Gastrocnemius medialis (tissue), 4 donors: ENCODE measurements at regions not wholly inside any gene's neighbourhood (a gene's known extent, or its start where the extent isn't known, plus 50 kb on each side); places are given as distances from the start of the nearest gene placed in this dataset.

ENCODE experiments used
- POLR2A ChIP-seq, 2 donors: fragments of 450-650 bp; IDR thresholded peaks; one replicate each; pipeline ENCODE4 v1.6.1; 2017; ENCODE audit warnings: antibody characterized with exemption in 2 of 2, mild to moderate bottlenecking in 2 of 2, moderate library complexity in 2 of 2
- TF ChIP-seq, protein P1 (sequence below), 5 experiments: fragments of 450-650 bp in 3 of 5; fragments of 200-600 bp in 2 of 5; sonication (generic) in 2 of 5; IDR thresholded peaks in 4 of 5; conservative IDR thresholded peaks in 1 of 5; 1 replicate in 4 of 5; 2 replicates in 1 of 5; pipeline ENCODE4 v1.5.1; 2016 to 2019; ENCODE audit warnings: antibody characterized with exemption in 5 of 5, mild to moderate bottlenecking in 3 of 5, moderate library complexity in 3 of 5

DNA sequence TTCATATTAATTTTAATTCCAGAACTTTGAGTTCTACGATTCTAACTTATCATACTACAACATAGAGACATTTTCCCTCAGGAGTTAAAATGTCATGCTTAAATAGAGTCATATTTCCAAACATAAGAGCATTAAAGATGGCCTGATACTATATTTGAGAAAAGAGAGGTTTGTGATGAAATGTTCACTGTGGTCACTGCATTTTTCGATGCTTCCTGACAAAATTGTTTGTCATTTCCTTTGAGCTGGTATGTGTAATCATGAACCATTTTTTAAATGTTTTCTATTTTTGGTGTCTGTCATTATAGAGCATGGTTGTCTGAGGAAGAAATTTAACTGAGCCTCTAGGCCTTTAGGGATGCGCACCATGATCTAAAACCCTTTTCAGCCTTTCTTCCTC, 721.4 kb upstream of the NR2F2 start:
- TF ChIP-seq, protein P1, sequence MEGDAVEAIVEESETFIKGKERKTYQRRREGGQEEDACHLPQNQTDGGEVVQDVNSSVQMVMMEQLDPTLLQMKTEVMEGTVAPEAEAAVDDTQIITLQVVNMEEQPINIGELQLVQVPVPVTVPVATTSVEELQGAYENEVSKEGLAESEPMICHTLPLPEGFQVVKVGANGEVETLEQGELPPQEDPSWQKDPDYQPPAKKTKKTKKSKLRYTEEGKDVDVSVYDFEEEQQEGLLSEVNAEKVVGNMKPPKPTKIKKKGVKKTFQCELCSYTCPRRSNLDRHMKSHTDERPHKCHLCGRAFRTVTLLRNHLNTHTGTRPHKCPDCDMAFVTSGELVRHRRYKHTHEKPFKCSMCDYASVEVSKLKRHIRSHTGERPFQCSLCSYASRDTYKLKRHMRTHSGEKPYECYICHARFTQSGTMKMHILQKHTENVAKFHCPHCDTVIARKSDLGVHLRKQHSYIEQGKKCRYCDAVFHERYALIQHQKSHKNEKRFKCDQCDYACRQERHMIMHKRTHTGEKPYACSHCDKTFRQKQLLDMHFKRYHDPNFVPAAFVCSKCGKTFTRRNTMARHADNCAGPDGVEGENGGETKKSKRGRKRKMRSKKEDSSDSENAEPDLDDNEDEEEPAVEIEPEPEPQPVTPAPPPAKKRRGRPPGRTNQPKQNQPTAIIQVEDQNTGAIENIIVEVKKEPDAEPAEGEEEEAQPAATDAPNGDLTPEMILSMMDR (IDR thresholded peaks at IDR 0.05 in 4 of 5, conservative IDR thresholded peaks at IDR 0.05 in 1 of 5), result no peak
- no peak for TF ChIP-seq POLR2A (IDR thresholded peaks at IDR 0.05)
